IMR-90 (cell line): ENCODE measurements at regions not wholly inside any gene's neighbourhood (a gene's known extent, or its start where the extent isn't known, plus 50 kb on each side); places are given as distances from the start of the nearest gene placed in this dataset.

Experiments used
- BHLHE40 ChIP-seq: fragments of 150-350 bp; IDR thresholded peaks from 2 replicates; pipeline ENCODE4 v1.6.1; 2016; ENCODE audit warnings: mild to moderate bottlenecking, low read depth, low read length
- CEBPB ChIP-seq: IDR thresholded peaks from 2 replicates; pipeline ENCODE4 v1.6.1; 2012; ENCODE audit warnings: low read depth, low read length, improper control_type of control experiment
- FOS ChIP-seq: fragments of 150-350 bp; IDR thresholded peaks from 2 replicates; pipeline ENCODE4 v1.6.1; 2016; ENCODE audit warnings: low read depth, low read length
- MAZ ChIP-seq: IDR thresholded peaks from 2 replicates; pipeline ENCODE4 v1.6.1; 2012; ENCODE audit warnings: low read depth, mild to moderate bottlenecking, low read length, improper control_type of control experiment, moderate library complexity, borderline replicate concordance
- MXI1 ChIP-seq: IDR thresholded peaks from 2 replicates; pipeline ENCODE4 v1.6.1; 2012; ENCODE audit warnings: low read depth, mild to moderate bottlenecking, low read length, moderate library complexity, borderline replicate concordance
- POLR2A ChIP-seq: IDR thresholded peaks from 2 replicates; pipeline ENCODE4 v1.6.1; 2012; ENCODE audit warnings: mild to moderate bottlenecking, low read depth, low read length
- RAD21 ChIP-seq: IDR thresholded peaks from 2 replicates; pipeline ENCODE4 v1.6.1; 2012; ENCODE audit warnings: low read length, improper control_type of control experiment
- RCOR1 ChIP-seq: IDR thresholded peaks from 2 replicates; pipeline ENCODE4 v1.6.1; 2012; ENCODE audit warnings: mild to moderate bottlenecking, low read length, improper control_type of control experiment; ENCODE audit not compliant: insufficient replicate concordance
- TF ChIP-seq, protein P1 (sequence below): fragments of 150-350 bp; IDR thresholded peaks from 2 replicates; pipeline ENCODE4 v1.6.1; 2017; ENCODE audit warnings: mild to moderate bottlenecking, antibody characterized with exemption, low read length, low read depth
- TF ChIP-seq, protein P2 (sequence below): conservative IDR thresholded peaks from 2 replicates; pipeline ENCODE4 v1.5.1; 2012; ENCODE audit warnings: mild to moderate bottlenecking, low read depth, low read length, improper control_type of control experiment

DNA sequence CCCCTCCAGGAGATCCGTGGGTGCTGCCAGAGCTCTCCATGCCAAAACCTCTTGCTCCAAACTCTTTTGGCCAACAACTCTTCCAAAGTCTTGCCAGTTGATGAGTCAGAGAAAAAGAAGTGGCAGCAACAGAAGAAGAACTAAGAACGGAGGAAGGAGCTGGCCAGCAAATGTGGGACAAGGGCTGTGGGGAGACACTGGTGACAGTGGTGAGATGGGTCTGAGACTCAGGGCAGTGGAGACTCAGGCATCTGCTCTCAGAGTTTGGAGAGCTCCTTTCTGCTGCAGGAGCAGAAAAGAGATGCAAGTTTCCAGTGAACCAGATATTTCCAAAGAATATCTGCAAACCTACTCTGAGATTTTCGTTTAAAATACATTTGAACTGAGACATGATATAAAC lies 92.3 kb upstream of the SEMA6A start:
- TF ChIP-seq FOS = no peak
- TF ChIP-seq, protein P1, sequence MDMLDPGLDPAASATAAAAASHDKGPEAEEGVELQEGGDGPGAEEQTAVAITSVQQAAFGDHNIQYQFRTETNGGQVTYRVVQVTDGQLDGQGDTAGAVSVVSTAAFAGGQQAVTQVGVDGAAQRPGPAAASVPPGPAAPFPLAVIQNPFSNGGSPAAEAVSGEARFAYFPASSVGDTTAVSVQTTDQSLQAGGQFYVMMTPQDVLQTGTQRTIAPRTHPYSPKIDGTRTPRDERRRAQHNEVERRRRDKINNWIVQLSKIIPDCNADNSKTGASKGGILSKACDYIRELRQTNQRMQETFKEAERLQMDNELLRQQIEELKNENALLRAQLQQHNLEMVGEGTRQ = no peak
- TF ChIP-seq, protein P2, sequence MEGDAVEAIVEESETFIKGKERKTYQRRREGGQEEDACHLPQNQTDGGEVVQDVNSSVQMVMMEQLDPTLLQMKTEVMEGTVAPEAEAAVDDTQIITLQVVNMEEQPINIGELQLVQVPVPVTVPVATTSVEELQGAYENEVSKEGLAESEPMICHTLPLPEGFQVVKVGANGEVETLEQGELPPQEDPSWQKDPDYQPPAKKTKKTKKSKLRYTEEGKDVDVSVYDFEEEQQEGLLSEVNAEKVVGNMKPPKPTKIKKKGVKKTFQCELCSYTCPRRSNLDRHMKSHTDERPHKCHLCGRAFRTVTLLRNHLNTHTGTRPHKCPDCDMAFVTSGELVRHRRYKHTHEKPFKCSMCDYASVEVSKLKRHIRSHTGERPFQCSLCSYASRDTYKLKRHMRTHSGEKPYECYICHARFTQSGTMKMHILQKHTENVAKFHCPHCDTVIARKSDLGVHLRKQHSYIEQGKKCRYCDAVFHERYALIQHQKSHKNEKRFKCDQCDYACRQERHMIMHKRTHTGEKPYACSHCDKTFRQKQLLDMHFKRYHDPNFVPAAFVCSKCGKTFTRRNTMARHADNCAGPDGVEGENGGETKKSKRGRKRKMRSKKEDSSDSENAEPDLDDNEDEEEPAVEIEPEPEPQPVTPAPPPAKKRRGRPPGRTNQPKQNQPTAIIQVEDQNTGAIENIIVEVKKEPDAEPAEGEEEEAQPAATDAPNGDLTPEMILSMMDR = no peak
- TF ChIP-seq POLR2A = no peak
- no peak for TF ChIP-seq CEBPB
- TF ChIP-seq BHLHE40 = no peak
- no peak for TF ChIP-seq RAD21
- TF ChIP-seq MXI1 = no peak
- no peak for TF ChIP-seq RCOR1
- no peak for TF ChIP-seq MAZ
